Naive thymus-derived CD4-positive, alpha-beta T cell (primary cell): ENCODE measurements at regions not wholly inside any gene's neighbourhood (a gene's known extent, or its start where the extent isn't known, plus 50 kb on each side); places are given as distances from the start of the nearest gene placed in this dataset.

Experiments used
- ATAC-seq: fragments of 150-1000 bp; cut with Tn5 transposase; 2 replicates; pipeline ENCODE4 v1.10.0; 2021; ENCODE audit warnings: mild to moderate bottlenecking, moderate library complexity
- CTCF ChIA-PET: fragments of 350-600 bp; sonication (Branson Sonifier 250); formaldehyde crosslinking; loops from one replicate; lab custom pipeline; 2021; ENCODE audit warnings: antibody characterized with exemption; lab: Charles Lee
- POLR2A ChIA-PET: fragments of 350-600 bp; sonication (Branson Sonifier 250); formaldehyde crosslinking; loops from one replicate; lab custom pipeline; 2021; ENCODE audit warnings: antibody characterized with exemption, inconsistent platforms; lab: Charles Lee
- DNase-seq, 9 donors: peaks; one replicate each; pipeline versions ENCODE4 v3.0.0 to v3.0.0-alpha.2; 2020 to 2022; ENCODE audit warnings: mixed read lengths in 1 of 9
- H3K27ac ChIP-seq: one replicate; pipeline ENCODE4 v1.7.0; 2013; ENCODE audit warnings: mild to moderate bottlenecking, low read depth, low read length, moderate library complexity
- H3K27me3 ChIP-seq, 2 donors: one replicate each; pipeline ENCODE4 v1.7.0; 2013; ENCODE audit warnings: low read length in 2 of 2, mild to moderate bottlenecking in 2 of 2, moderate library complexity in 2 of 2; ENCODE audit not compliant: control insufficient read depth in 2 of 2, insufficient read depth in 2 of 2
- H3K36me3 ChIP-seq, 3 experiments: 1 replicate in 2 of 3; 2 replicates in 1 of 3; pipeline ENCODE4 v1.7.0; 2013; ENCODE audit warnings: low read length in 3 of 3, mild to moderate bottlenecking in 3 of 3, moderate library complexity in 1 of 3; ENCODE audit not compliant: insufficient read depth in 3 of 3, control insufficient read depth in 2 of 3
- H3K4me1 ChIP-seq, 2 donors: one replicate each; pipeline ENCODE4 v1.7.0; 2013; ENCODE audit warnings: low read length in 2 of 2, mild to moderate bottlenecking in 2 of 2, moderate library complexity in 1 of 2; ENCODE audit not compliant: control insufficient read depth in 2 of 2, insufficient read depth in 2 of 2
- H3K4me3 ChIP-seq: 2 replicates; pipeline ENCODE4 v1.7.0; 2013; ENCODE audit warnings: mild to moderate bottlenecking, low read length
- H3K9me3 ChIP-seq, 3 experiments: 1 replicate in 2 of 3; 2 replicates in 1 of 3; pipeline ENCODE4 v1.7.0; 2013; ENCODE audit warnings: low read length in 3 of 3; ENCODE audit not compliant: control insufficient read depth in 2 of 3
- H3K27ac Mint-ChIP-seq, 9 donors: one replicate each; pipeline ENCODE4 v1.8.0; 2020 to 2022; ENCODE audit warnings: mixed read lengths in 9 of 9, mild to moderate bottlenecking in 8 of 9, moderate library complexity in 5 of 9, inconsistent platforms in 2 of 9
- H3K27me3 Mint-ChIP-seq, 5 donors: one replicate each; pipeline ENCODE4 v1.8.0; 2021 to 2022; ENCODE audit warnings: mixed read lengths in 5 of 5, mild to moderate bottlenecking in 1 of 5
- H3K36me3 Mint-ChIP-seq, 5 donors: one replicate each; pipeline ENCODE4 v1.8.0; 2020 to 2022; ENCODE audit warnings: mixed read lengths in 5 of 5, mild to moderate bottlenecking in 3 of 5, inconsistent platforms in 1 of 5
- H3K4me1 Mint-ChIP-seq, 7 donors: one replicate each; pipeline ENCODE4 v1.8.0; 2020 to 2022; ENCODE audit warnings: mixed read lengths in 7 of 7, mild to moderate bottlenecking in 3 of 7, inconsistent platforms in 1 of 7
- H3K4me3 Mint-ChIP-seq, 10 donors: one replicate each; pipeline ENCODE4 v1.8.0; 2020 to 2022; ENCODE audit warnings: mild to moderate bottlenecking in 10 of 10, mixed read lengths in 10 of 10, moderate library complexity in 6 of 10, inconsistent platforms in 2 of 10
- H3K9me3 Mint-ChIP-seq, 11 donors: one replicate each; pipeline ENCODE4 v1.8.0; 2020 to 2022; ENCODE audit warnings: mixed read lengths in 11 of 11, mild to moderate bottlenecking in 4 of 11, inconsistent platforms in 1 of 11, moderate library complexity in 1 of 11
- intact Hi-C, 2 donors: fragments of 100-400 bp; cut with micrococcal nuclease; formaldehyde crosslinking; loops; one replicate each; pipeline ENCODE4 v1.15.1; 2023

DNA sequence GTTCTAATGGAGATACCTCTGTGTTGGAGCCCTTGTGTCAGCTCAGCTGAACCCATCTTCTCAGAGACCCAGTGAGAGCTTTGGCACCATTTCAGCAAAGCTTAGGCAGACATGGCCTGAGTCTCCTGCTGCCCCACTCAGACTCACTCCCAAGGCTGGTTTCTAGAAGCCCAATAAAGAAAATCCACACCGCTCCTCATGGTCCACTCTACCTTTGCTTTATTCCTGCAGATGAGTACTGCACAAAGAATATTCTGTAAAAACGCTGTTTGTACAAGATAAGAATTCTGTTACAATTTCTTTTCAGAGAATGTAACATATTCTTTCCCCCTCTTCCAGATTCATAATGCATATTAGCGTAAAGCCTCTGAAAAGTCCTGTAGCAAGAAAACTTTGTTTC is 129.3 kb downstream of the C5orf15 start:
- ChIA-PET POLR2A (no interaction called here), CTCF (no interaction called here)

DNA sequence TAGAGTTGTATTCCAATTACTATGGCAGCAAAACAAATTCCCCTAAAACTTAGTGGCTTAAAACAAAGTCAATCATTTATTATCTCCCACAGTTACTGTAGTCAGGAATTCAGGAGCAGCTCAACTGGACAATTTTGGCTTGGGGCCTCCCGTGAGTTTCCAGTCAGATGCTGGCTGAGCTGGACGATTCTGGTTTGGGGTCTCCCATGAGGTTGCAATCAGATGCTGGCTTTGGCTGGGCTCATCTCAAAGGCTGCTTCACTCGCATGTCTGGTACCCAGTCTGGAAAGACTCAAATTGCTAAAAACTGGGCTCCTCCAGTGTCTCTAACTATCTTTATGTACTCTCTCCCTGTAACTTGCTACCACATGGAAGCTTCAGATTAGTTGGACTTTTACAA is 130.1 kb downstream of the C5orf15 start:
- POLR2A ChIA-PET: no interaction called here
- H3K27me3 ChIP-seq: no peaks in the 10 kb centered on the region

More for the DNA sequence above, 129.3 kb downstream of the C5orf15 start:
- no peaks in the 10 kb centered on the region for H3K27me3 ChIP-seq
- no peaks in the 10 kb centered on the region for H3K36me3 ChIP-seq
- Mint-ChIP-seq H3K36me3 (peaks cover 0 to 9% (median 0%) of the 10 kb centered on the region in 5 donors), H3K27ac (no peak overlapping the region), H3K27me3 (peaks cover 5 to 43% (median 14%) of the 10 kb centered on the region in 5 donors), H3K4me1 (no peaks in the 10 kb centered on the region), H3K9me3 (peaks cover 0 to 21% (median 6%) of the 10 kb centered on the region in 11 donors), H3K4me3 (no peak overlapping the region)
- no peaks in the 10 kb centered on the region for H3K4me1 ChIP-seq
- no peak overlapping the region for H3K27ac ChIP-seq
- H3K9me3 ChIP-seq: no peaks in the 10 kb centered on the region
- intact Hi-C loops: no loop called here
- DNase-seq: no peak
- ATAC-seq: no peak
- H3K4me3 ChIP-seq: no peak overlapping the region

DNA sequence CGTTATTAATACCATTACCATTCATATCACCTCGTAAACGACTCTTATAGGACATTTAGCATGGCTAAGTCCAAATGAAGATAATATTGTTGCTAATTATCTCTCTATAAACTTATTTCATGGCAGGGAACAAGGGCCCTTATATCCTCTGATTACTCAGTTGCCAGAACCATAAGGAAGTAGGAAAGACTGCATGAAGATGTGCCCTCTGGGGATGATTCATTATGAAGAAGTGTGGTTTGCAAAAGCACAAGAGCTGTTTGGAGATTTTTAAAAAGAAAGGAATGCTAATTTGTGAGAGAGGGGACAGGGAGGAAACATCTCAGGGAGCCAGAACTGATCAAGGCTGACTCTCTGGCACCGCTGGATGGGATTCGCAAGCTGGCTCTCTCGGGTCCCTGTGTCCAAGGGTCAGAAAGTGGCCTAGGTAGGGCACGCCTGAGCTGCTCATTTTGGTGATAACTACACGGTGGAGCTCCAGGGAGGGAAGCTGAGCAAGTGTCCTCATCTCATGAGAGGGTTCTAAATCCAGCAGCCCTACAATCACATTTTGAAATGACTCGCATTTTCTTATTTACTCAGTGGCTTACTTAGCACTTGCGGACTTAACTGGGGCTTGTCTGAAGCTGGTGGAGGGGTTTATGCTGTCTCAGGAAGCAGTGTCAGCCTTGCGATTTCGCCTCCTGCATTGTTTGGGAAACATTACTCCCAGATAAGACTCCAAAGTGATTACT is 136.8 kb downstream of the C5orf15 start:
- CTCF ChIA-PET: no interaction called here
- H3K27me3 ChIP-seq: no peaks in the 10 kb centered on the region
- no peak for ATAC-seq
- Mint-ChIP-seq H3K9me3 (peaks cover 0 to 16% (median 5%) of the 10 kb centered on the region in 11 donors), H3K27me3 (peaks cover 5 to 24% (median 10%) of the 10 kb centered on the region in 5 donors), H3K36me3 (peaks cover 0 to 9% (median 0%) of the 10 kb centered on the region in 5 donors), H3K4me3 (no peak overlapping the region), H3K27ac (no peak overlapping the region), H3K4me1 (peaks cover 0 to 10% (median 1%) of the 10 kb centered on the region in 7 donors)
- intact Hi-C loops: no loop called here
- no peak overlapping the region for H3K4me3 ChIP-seq
- DNase-seq: no peak
- no peaks in the 10 kb centered on the region for H3K4me1 ChIP-seq
- no peaks in the 10 kb centered on the region for H3K9me3 ChIP-seq
- no peak overlapping the region for H3K27ac ChIP-seq
- POLR2A ChIA-PET: no interaction called here
- no peaks in the 10 kb centered on the region for H3K36me3 ChIP-seq

More for the DNA sequence above, 130.1 kb downstream of the C5orf15 start:
- H3K4me3 Mint-ChIP-seq: no peak overlapping the region
- H3K9me3 Mint-ChIP-seq: peaks cover 0 to 21% (median 8%) of the 10 kb centered on the region in 11 donors
- no peaks in the 10 kb centered on the region for H3K4me1 Mint-ChIP-seq
- no peak overlapping the region for H3K27ac Mint-ChIP-seq
- H3K27me3 Mint-ChIP-seq: peaks cover 9 to 47% (median 14%) of the 10 kb centered on the region in 5 donors
- Histone ChIP-seq H3K9me3 (no peaks in the 10 kb centered on the region), H3K4me3 (no peak overlapping the region), H3K27ac (no peak overlapping the region), H3K36me3 (no peaks in the 10 kb centered on the region), H3K4me1 (no peaks in the 10 kb centered on the region)
- peaks cover 0 to 9% (median 0%) of the 10 kb centered on the region in 5 donors for H3K36me3 Mint-ChIP-seq
- intact Hi-C loops: no loop called here
- no peak for ATAC-seq
- DNase-seq: no peak
- CTCF ChIA-PET: no interaction called here

DNA sequence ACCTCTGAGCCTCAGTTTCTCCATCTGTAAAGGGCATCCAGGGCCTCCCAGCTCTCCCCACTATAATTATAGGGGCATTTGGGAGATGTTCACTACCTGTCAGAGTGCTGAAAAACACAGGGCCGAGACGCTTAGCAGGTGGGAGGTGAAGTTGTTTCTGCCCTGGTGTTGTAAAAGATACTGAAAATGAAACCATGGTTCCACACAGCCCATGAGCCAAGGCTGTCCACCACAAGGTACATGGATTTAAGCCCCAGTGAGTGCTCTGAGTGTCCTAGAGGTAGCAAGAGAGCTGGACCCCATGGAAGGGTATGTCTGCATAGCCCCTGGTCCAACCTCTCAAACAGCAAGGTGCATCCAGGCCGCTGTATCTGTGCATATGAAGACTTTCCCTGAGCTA is 137.5 kb downstream of the C5orf15 start:
- H3K36me3 ChIP-seq: no peaks in the 10 kb centered on the region
- no peak for DNase-seq
- CTCF ChIA-PET: no interaction called here
- no peak overlapping the region for H3K27ac Mint-ChIP-seq
- peaks cover 5 to 17% (median 9%) of the 10 kb centered on the region in 7 donors for H3K4me1 Mint-ChIP-seq
- intact Hi-C loops: no loop called here
- H3K9me3 ChIP-seq: no peaks in the 10 kb centered on the region
- no peaks in the 10 kb centered on the region for H3K27me3 ChIP-seq
- H3K4me3 Mint-ChIP-seq: no peak overlapping the region
- POLR2A ChIA-PET: no interaction called here
- peaks cover 6% of the 10 kb centered on the region in 2 donors for H3K4me1 ChIP-seq
- H3K4me3 ChIP-seq: no peak overlapping the region
- H3K9me3 Mint-ChIP-seq: peaks cover 0 to 8% (median 3%) of the 10 kb centered on the region in 11 donors
- H3K27ac ChIP-seq: no peak overlapping the region
- ATAC-seq: no peak
- peaks cover 0 to 1% (median 0%) of the 10 kb centered on the region in 5 donors for H3K36me3 Mint-ChIP-seq
- H3K27me3 Mint-ChIP-seq: peaks cover 5 to 18% (median 7%) of the 10 kb centered on the region in 5 donors

DNA sequence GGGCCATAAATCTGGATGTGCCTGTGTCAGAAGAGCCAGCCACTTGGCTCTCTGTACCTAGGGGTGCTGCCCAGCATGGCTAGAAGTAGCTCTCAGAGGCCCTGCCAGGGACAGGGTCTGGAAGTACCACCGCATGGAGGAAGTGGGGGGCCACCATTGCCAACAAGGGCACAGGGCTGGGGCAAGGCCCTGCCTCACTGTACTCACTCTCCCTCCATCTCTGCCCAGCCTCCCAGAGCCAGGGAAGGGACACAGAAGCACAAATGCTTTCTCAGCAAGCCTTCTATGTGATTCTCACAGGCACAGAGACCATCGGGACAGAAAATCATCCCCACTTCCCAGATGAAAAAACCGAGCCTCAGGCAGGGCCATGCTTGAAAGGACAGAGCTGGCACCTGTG is 138.1 kb downstream of the C5orf15 start:
- ATAC-seq: no peak
- H3K4me3 ChIP-seq: no peak overlapping the region
- Mint-ChIP-seq H3K4me1 (peaks cover 8 to 23% (median 15%) of the 10 kb centered on the region in 7 donors), H3K9me3 (peaks cover 0 to 5% (median 0%) of the 10 kb centered on the region in 11 donors), H3K36me3 (no peaks in the 10 kb centered on the region), H3K4me3 (no peak overlapping the region), H3K27me3 (peaks cover 5 to 13% (median 5%) of the 10 kb centered on the region in 5 donors), H3K27ac (no peak overlapping the region)
- POLR2A ChIA-PET: no interaction called here
- H3K9me3 ChIP-seq: no peaks in the 10 kb centered on the region
- no peaks in the 10 kb centered on the region for H3K36me3 ChIP-seq
- peaks cover 12 to 13% of the 10 kb centered on the region in 2 donors for H3K4me1 ChIP-seq
- H3K27ac ChIP-seq: no peak overlapping the region
- CTCF ChIA-PET: no interaction called here
- no peaks in the 10 kb centered on the region for H3K27me3 ChIP-seq
- intact Hi-C loops: no loop called here
- DNase-seq: no peak

DNA sequence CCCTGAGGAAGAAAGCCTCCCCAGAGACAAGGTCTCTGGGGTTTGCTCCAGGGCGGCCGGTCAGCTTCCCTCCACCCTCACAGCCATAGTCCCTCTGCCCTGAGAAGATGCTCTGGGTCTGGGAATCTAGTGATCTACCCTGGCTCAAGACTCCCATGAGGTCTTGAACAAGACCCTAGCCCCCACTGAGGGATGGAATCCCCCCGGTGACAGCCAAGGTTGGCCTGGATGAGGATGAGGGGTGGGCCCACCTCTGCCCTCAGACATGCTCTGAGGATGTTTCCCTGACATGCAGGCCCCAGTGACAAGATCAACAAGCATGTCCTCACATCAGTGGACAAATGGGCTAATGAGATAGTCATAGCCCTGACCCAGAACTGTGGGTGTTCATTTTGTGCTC is 138.6 kb downstream of the C5orf15 start:
- ChIA-PET POLR2A (no interaction called here), CTCF (no interaction called here)
- Mint-ChIP-seq H3K9me3 (peaks cover 0 to 5% (median 0%) of the 10 kb centered on the region in 11 donors), H3K27ac (no peak overlapping the region), H3K4me1 (peaks cover 12 to 28% (median 20%) of the 10 kb centered on the region in 7 donors), H3K36me3 (no peaks in the 10 kb centered on the region), H3K27me3 (peaks cover 5 to 8% (median 5%) of the 10 kb centered on the region in 5 donors), H3K4me3 (no peak overlapping the region)
- Histone ChIP-seq H3K4me1 (peaks cover 17% of the 10 kb centered on the region in 2 donors), H3K27ac (no peak overlapping the region), H3K4me3 (no peak overlapping the region), H3K36me3 (no peaks in the 10 kb centered on the region), H3K27me3 (no peaks in the 10 kb centered on the region), H3K9me3 (no peaks in the 10 kb centered on the region)
- intact Hi-C loops: no loop called here
- ATAC-seq (no peak), DNase-seq (no peak)

DNA sequence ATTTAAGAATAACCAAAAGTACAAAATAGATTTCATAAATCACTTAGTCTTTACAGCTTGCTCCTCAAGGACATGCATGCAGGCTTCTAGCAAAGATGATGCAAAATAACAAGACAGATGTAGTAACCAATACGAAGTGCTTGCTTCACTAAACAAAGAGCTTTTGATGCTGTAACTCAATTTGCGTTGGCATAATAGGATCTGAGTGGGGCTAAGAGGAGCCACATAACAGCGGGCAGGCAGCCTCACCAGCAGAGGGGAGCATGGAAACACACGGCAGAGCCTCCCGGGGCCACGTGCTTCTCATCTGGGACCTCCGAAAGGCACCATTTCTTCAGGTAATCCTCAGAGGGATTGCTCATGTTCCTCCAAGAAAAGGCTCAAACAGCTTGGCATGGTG is 139.7 kb downstream of the C5orf15 start:
- Histone ChIP-seq H3K4me1 (peaks cover 18 to 25% of the 10 kb centered on the region in 2 donors), H3K36me3 (no peaks in the 10 kb centered on the region), H3K27ac (no peak overlapping the region), H3K27me3 (no peaks in the 10 kb centered on the region), H3K9me3 (no peaks in the 10 kb centered on the region), H3K4me3 (no peak overlapping the region)
- POLR2A ChIA-PET: no interaction called here
- CTCF ChIA-PET: no interaction called here
- Mint-ChIP-seq H3K36me3 (no peaks in the 10 kb centered on the region), H3K4me3 (no peak overlapping the region), H3K9me3 (no peaks in the 10 kb centered on the region), H3K4me1 (peaks cover 16 to 39% (median 29%) of the 10 kb centered on the region in 7 donors), H3K27me3 (peaks cover under 1 to 5% (median under 1%) of the 10 kb centered on the region in 5 donors), H3K27ac (no peak overlapping the region)
- intact Hi-C loops: no loop called here
- ATAC-seq: no peak
- DNase-seq: no peak
